GM19351 (cell line): ENCODE measurements at regions not wholly inside any gene's neighbourhood (a gene's known extent, or its start where the extent isn't known, plus 50 kb on each side); places are given as distances from the start of the nearest gene placed in this dataset.

Experiments used
- ATAC-seq: cut with Tn5 transposase; IDR thresholded peaks from one replicate; pipeline ENCODE4 v1.9.1; 2021; ENCODE audit warnings: mild to moderate bottlenecking, moderate library complexity; ENCODE audit not compliant: unreplicated experiment

GRCh38 chr4:96652158-96652557 is 812.3 kb downstream of the PDHA2 start:
- no peak for ATAC-seq

DNA sequence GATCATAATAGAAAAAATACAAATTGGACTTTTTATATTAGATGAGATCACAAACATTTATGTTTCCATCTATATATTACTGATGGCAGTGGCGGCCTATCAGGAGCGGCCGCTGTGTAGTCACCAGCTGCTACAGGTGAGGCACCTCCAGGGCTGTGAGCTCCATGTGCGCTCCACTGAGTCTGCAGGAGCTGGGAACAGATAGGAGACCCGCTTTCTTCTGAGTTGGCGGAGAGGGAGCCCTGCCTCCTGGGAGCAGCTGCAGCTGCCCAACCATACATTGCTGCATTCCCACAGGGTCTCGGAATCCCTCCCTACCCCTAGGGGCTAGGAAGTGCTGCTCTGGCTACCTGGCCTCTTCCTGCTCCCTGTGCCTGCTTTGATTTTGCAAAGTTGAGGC is 812.9 kb downstream of the PDHA2 start:
- no peak for ATAC-seq

GRCh38 chr4:96654045-96654444 is 814.2 kb downstream of the PDHA2 start:
- no peak for ATAC-seq

DNA sequence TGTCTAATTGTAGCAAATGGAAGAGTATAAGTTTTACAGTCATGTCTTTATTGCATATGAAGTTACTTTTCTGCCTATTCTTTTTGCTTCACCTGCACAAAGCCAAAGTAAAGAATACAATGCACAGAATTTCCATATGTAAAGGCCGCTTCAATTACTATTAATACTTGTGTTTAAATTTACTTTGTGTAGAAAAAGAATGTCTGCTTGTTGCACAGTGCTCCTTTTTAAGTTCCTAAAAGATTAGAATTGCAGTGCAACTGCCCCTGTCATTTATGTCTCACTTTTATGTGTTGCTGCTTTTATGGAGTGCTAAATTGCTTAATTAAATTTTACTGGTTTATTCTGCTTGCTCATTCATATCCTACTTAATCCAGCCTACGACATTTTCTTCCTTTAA is 830.5 kb downstream of the PDHA2 start:
- ATAC-seq = no peak

DNA sequence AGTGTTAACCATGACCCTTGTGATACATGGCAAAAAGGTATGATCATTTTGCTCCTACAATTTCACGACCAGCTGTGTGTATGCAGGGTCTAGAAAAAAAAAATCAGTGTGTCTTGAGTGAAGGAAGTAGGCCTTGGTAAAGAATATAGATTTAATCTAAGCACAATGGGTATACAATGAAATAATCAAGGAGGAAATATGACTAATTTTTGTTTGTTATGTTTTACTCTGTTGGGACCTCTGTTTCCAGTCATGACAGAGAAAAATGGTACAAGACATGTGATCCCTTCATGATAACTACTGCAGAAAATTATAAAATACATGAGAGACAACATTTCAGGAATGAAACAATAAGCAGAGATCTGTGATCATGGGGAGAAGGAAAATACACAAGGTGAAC is 835.5 kb downstream of the PDHA2 start:
- no peak for ATAC-seq

GRCh38 chr4:96675896-96676295 is 836.0 kb downstream of the PDHA2 start:
- no peak for ATAC-seq

GRCh38 chr4:96676754-96677435 is 837.0 kb downstream of the PDHA2 start:
- ATAC-seq = no peak

- no peak for ATAC-seq
Measured at GRCh38 chr4:96677499-96677898, 837.6 kb downstream of the PDHA2 start.

GRCh38 chr4:96681218-96681617 is 841.3 kb downstream of the PDHA2 start:
- no peak for ATAC-seq

GRCh38 chr4:96685691-96686090 is 845.8 kb downstream of the PDHA2 start:
- no peak for ATAC-seq

DNA sequence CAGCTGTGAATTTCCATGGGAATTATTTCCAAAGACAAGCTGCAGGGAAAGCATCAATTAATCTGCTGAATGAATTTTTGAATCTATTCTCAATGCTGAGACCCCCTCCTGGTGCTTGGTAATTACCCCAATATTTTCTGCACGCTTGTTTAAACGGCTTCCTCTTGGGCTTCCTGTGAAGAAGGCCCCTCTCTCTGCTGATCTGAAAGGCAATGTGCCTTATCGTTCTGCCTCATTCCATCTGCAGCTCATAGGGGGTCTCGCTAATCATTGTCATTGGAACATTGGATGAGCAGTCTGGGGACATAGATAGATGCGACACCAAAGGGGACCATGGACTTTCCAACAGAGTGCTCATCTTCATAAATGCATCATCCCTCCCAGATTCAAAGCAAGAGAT is 851.6 kb downstream of the PDHA2 start:
- ATAC-seq = no peak

- ATAC-seq = no peak
Measured at GRCh38 chr4:96698831-96699230, 858.9 kb downstream of the PDHA2 start.

GRCh38 chr4:96703265-96703664 is 863.4 kb downstream of the PDHA2 start:
- no peak for ATAC-seq

- ATAC-seq = no peak
Measured at GRCh38 chr4:96708766-96709165, 868.9 kb downstream of the PDHA2 start.

- ATAC-seq = no peak
Measured at GRCh38 chr4:96713271-96713850, 873.5 kb downstream of the PDHA2 start.

DNA sequence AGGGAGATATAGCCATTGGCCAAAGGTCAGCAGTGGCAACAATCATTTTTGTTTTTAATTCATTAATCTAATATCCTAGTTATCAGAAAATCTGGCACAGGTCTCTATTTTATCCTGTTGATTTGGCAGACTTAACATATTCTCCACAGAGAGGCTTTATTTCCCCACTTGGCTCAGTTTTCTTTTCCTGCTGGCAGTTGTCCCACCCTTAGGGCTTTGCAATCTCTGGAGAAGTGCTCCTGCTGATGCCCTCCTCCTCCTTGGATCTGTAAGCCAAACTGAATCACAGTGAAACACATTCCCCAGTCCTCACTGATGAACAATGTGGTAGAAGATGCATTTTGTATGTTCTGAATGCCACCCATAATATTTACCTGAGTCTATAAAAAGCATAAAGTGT is 889.7 kb downstream of the PDHA2 start:
- no peak for ATAC-seq

GRCh38 chr4:96730432-96730831 is 890.5 kb downstream of the PDHA2 start:
- no peak for ATAC-seq

DNA sequence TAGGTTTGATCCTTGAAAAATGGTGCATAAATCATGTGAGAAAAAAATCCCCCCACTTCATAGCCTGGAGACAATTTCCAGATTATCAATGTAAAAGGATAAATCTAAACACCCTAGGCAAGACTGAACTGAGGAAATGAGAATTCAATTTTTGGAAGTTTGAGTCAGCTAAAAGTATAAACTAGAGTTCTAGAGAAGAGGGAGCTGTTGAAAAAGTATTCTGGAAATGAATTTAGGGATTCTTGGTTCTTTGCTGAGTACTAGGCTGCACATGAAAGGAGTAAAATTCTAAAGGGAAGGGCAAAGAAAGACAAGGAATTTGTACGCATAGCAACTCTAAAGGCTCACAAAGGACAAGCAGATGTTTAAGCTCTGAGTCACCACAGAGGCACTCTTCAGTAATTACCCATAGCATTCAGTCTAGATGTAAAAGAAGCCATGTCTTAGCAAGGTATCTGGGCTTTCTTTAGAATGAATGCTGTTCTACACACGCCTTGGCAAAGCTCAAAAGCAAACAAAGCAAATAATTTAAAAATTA is 896.5 kb downstream of the PDHA2 start:
- no peak for ATAC-seq

- no peak for ATAC-seq
Measured at GRCh38 chr4:96739101-96739500, 899.2 kb downstream of the PDHA2 start.

- no peak for ATAC-seq
Measured at GRCh38 chr4:96742332-96743014, 902.6 kb downstream of the PDHA2 start.

DNA sequence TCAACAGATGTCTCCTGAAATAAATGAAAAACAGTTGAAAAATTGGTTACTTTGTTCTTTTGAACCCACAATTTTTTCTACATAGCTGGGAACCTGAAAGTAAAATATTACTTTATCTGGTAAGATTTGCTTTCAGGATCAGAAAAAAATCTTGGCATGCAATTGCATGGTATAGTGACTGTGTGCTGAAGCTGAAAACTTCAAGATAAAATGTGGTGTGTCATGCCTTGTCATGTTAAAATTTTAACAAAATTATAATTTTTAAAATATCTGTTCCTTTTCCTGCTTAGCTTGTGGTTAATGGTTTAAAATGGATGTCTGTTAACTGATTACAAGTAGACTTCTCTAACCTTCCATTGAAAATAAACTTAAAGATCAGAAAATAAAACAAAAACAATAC is 904.8 kb downstream of the PDHA2 start:
- ATAC-seq = no peak

DNA sequence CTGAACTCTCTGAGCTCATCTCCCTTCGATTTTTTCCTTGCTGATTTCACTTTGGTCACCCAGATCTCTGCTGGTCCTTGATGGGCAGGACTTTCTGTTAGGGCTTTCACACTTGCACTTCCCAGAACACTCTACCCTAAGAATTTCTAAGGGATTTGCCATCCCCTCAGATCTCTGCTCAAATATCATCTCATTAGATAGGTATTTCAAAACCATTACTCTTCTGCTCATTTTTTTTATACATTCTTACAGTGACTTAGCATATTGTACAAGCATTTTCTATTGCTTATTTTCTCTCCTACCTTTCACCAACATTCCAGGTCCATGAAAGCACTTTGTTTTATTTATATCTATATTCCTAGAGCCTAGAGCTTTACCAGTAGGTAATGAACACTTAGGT is 913.3 kb downstream of the PDHA2 start:
- no peak for ATAC-seq
